ENCODE measurements at regions not wholly inside any gene's neighbourhood (a gene's known extent, or its start where the extent isn't known, plus 50 kb on each side); places are given as distances from the start of the nearest gene placed in this dataset.

DNA sequence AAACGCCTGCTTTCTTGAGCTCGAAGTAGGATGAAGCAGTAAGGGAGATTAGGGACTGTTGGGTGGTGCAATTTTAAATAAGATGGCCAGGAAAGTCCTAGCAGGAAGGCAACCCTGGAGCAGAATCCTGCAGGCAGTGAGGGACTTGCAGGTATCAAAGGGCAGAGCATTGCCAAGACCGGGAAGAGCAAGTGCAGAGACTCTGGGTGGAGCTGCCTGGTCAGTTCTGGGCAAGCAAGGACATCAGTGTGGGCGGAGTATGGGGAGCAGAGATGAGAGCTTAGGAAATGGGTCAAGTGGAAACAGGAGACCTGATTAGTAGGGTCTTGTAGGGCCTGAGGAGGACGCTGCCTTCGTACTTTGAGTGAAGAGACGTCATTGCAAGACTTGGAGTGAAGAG, 64.4 kb upstream of the NCK2 start (continued):
- no peak for TF ChIP-seq KDM4A (IDR thresholded peaks at IDR 0.05; ENCODE audit: low read depth, low read length, severe bottlenecking)
- TF ChIP-seq ASH2L (IDR thresholded peaks at IDR 0.05; ENCODE audit: low read length), result no peak
- no peak for TF ChIP-seq CBX5 (IDR thresholded peaks at IDR 0.05; ENCODE audit: low read depth, low read length)
- TF ChIP-seq GABPA (IDR thresholded peaks at IDR 0.05; ENCODE audit: borderline replicate concordance, insufficient read depth, low read length), result no peak
